ENCODE measurements at regions not wholly inside any gene's neighbourhood (a gene's known extent, or its start where the extent isn't known, plus 50 kb on each side); places are given as distances from the start of the nearest gene placed in this dataset.
"Not testable (repeated sequence)": the region's sequence is repeated elsewhere in the genome, so short reads cannot be mapped to it uniquely, and the experiment has no call there.

DNA sequence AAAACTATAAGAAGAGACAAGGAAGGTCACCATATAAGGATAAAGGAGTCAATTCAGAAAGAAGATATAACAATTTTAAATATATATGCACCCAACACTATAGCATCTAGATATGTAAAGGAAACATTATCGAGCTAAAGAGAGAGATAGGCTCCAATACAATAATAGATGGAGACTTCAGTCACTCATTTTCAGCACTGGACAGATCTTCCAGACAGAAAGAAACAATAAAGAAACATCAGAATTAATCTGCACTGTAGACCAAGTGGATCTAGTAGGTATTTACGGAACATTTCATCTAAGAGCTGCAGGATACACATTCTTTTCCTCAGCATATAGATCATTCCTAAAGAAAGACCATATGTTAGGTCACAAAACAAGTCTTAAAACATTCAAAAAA is 463.5 kb downstream of the KCTD16 start:
- DNase-seq (ENCODE audit: low spot score): no peak

- DNase-seq (ENCODE audit: low spot score): no peak
Measured at GRCh38 chr5:144598451-144599068, 427.9 kb downstream of the KCTD16 start.

DNA sequence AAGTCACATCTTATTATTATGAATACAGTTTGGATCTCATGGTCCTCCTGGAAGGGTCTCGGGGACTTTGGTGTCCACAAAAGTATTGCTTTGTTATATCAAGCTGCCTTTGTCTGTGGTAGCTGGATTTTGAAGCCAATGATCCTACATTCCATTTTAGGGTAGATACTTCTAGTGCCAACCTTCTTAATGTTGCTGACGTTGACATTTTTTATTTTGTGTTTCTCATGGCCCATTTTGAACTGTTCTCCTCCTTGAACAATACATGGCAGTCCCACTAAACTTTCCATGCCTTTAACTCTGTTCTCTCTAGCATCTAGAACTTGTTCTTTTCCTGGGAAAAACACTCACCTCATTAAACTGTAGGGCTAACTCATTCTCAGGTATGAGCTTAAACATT is 425.8 kb downstream of the KCTD16 start:
- DNase-seq (ENCODE audit: low spot score): no peak

DNA sequence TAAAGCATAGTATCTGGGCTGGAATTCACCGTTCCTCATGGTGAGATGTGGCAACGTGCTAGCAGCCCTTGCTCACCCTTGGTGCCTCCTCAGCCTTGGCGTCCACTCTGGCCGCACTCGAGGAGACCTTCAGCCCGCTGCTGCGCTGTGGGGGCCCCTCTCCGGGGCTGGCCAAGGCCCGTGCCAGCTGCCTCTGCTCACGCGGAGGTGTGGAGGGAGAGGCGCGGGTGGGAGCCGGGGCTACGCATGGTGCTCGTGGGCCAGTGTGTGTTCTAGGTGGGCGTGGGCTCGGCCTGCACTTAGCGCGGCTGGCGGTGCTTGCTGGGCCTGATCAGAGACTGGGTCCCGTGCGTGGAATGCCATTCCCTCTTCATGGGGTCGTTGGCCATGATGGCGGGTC is 424.2 kb downstream of the KCTD16 start:
- no peak for DNase-seq (ENCODE audit: low spot score)

DNA sequence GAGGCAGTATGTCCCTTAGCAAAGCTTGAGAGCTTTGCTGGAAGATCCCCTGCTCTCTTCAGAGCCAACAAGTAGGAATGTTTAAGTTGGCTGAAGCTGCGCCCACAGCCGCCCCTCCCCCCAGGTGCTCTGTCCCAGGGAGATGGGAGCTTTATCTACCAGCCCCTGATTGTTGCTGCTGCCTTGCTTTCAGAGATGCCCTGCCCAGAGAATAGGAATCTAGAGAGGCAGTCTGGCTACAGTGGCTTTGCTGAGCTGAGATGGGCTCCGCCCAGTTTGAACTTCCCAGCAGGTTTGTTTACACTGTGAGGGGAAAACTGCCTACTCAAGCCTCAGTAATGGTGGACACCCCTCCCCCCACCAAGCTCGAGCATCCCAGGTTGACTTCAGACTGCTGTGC is 423.6 kb downstream of the KCTD16 start:
- DNase-seq (ENCODE audit: low spot score): not testable (repeated sequence)

DNA sequence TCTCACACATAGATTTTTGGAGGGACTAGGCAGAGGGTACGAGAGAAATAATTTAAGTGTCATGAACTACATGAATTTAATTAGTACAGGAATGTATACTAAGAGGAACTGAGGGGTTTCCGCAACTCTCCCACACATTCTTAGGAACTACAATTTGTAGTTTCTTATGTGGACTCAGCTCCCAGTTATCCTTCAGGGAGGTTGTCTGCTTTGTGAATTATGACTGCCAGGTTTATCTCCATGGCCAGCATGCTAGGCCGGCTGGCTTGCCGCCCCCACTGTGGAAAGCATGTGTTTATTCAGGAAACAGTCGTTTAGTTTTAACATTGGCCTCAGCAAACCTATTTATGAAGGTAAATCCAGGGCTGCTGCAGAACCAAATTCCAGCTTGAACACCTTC is 415.0 kb downstream of the KCTD16 start:
- DNase-seq (ENCODE audit: low spot score): no peak

- DNase-seq (ENCODE audit: low spot score): no peak
Measured at GRCh38 chr5:144583541-144584449, 413.1 kb downstream of the KCTD16 start.

GRCh38 chr5:144582066-144582465 is 411.4 kb downstream of the KCTD16 start:
- DNase-seq (ENCODE audit: low spot score): no peak

- DNase-seq (ENCODE audit: low spot score): no peak
Measured at GRCh38 chr5:144581044-144581443, 410.4 kb downstream of the KCTD16 start.

DNA sequence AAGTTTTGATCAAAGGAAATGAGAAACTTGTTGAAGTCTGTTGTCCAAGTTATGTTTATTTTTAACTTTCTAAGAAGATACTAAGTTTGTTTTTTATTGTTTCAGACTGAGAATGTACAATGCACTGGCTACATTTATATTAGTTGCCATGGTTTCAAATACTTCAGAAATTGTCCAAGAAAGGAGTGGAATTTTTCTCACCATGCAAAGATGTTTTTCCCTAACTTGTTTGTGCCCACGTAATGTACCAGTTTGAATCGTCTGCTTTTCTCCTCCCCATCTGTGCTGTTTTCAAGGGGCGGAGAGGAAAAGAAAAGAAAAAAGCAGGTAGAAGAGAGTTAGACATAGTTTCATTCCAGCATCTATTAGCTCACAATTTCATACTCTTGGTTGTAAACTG is 407.0 kb downstream of the KCTD16 start:
- no peak for DNase-seq (ENCODE audit: low spot score)

DNA sequence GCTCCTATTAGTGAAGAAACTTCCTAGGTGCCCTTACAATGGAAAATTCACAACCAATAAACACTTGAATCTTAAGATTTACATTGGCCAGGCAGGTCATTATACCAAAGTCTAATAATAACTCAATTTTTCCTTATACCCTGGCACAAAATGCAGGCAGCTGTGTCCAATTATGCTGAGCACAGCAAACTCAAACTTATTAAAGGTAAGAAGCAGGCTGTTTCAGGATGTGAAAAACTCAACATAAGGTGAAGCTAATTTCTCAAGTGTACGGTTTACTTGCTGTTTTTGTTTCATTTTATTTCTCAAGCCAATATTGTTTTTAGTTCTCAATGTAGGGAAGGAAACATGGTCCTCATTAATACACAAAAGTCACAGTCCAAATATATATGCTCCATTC is 405.1 kb downstream of the KCTD16 start:
- DNase-seq (ENCODE audit: low spot score): no peak

GRCh38 chr5:144567421-144567780 is 396.7 kb downstream of the KCTD16 start:
- no peak for DNase-seq (ENCODE audit: low spot score)

DNA sequence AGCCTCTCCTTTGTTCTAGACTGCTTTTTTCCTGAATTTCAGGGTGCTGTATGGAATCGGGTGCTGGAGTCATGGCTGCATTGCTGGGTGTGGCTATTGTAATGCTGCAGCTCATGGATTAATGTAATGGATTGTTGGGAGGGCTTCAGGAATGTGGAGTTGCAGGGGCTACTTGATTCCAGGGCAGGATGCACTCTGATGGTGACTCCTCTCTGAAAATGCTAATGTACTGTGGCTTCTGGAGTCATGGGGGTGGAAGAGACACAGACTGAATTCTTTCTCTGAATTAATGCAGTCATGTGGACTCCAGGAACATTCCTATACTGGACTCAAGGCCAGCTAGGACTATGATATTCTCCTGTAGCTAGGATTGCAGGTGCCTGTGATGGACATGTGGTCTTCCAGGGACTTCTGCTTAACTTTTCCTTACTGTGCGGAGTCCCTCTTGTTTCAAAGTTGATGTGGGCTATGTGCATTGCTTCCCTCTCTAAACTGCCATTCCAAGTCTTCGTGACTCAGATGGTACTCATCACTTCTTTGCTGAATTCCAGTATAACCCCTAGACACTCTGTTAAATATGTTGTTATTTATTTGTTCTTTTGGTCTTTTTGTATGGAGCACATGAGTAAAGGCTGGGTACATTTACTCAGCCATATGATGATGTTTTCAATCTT is 396.2 kb downstream of the KCTD16 start:
- DNase-seq (ENCODE audit: low spot score): no peak

DNA sequence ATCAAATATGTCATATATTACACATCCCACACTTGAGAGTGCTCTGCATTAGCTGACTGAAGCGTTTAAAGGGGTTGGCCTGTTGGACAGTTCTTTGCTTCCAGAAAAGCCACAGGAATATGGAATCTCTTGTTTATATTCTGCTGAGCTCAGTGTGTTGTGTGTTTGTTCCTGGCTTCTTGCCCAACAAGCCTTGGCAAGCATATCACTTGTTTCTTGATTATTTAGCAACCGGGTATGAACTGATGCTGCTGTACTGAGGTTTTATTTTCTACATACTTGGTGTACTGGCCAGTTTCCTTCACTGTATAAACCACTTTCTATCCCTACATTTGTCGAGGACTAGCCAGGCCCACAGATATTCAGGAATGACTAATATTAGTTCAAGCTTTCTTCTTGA is 378.9 kb downstream of the KCTD16 start:
- DNase-seq (ENCODE audit: low spot score): no peak

DNA sequence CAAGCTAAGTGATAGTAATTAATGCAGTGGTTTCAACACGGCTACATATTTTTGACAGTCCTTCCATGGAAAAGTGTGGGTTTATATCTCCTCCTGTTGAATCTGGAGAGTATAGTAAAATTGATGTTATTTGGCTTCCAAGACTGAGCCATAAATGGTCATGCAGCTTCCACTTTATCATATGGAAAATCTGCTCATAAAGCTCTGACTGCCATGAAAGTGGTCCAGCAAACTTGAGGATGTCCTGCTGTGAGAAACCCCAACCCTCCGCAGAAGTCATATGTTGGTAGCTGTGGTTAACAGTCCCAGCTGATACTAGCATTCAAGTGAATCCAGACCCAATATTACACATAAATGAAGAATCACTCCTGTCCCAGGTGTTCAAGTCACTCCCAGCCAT is 378.3 kb downstream of the KCTD16 start:
- DNase-seq (ENCODE audit: low spot score): no peak

- DNase-seq (ENCODE audit: low spot score): no peak
Measured at GRCh38 chr5:144547098-144547499, 376.4 kb downstream of the KCTD16 start.

DNA sequence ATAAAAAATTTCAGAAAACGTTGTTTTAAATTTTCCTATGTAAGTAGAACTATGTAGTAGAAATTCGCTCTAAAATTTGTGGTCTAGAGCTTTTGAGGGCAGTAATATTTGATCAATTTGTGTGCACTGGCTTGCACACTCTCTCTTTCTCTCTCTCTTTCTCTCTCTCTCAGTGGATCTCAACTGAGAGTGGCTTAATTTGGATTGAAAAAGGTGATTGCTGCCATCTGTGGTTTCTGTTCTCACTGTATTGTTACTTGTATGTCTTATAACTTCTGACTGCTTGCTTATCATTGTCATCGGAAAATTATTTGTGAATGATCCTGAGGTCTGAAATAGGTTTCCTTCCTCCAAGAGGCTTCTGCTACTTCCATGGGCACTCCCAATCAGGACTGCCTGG is 368.2 kb downstream of the KCTD16 start:
- no peak for DNase-seq (ENCODE audit: low spot score)
